Gastrocnemius medialis (tissue), 4 donors: ENCODE measurements at regions not wholly inside any gene's neighbourhood (a gene's known extent, or its start where the extent isn't known, plus 50 kb on each side); places are given as distances from the start of the nearest gene placed in this dataset.
"Not testable (repeated sequence)": the region's sequence is repeated elsewhere in the genome, so short reads cannot be mapped to it uniquely, and the experiment has no call there.

ENCODE experiments used
- POLR2A ChIP-seq, 2 donors: fragments of 450-650 bp; IDR thresholded peaks; one replicate each; pipeline ENCODE4 v1.6.1; 2017; ENCODE audit warnings: antibody characterized with exemption in 2 of 2, mild to moderate bottlenecking in 2 of 2, moderate library complexity in 2 of 2
- TF ChIP-seq, protein P1 (sequence below), 5 experiments: fragments of 450-650 bp in 3 of 5; fragments of 200-600 bp in 2 of 5; sonication (generic) in 2 of 5; IDR thresholded peaks in 4 of 5; conservative IDR thresholded peaks in 1 of 5; 1 replicate in 4 of 5; 2 replicates in 1 of 5; pipeline ENCODE4 v1.5.1; 2016 to 2019; ENCODE audit warnings: antibody characterized with exemption in 5 of 5, mild to moderate bottlenecking in 3 of 5, moderate library complexity in 3 of 5

DNA sequence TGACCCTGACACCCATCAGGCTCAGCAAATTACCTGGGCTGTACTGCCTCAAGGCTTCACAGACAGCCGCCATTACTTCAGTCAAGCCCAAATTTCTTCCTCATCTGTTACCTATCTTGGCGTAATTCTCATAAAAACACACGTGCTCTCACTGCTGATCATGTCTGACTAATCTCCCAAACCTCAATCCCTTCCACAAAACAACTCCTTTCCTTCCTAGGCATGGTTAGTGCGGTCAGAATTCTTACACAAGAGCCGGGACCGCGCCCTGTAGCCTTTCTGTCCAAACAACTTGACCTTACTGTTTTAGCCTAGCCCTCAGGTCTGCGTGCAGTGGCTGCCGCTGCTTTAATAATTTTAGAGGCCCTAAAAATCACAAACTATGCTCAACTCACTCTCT, 828.2 kb downstream of the LTN1 start:
- TF ChIP-seq POLR2A (IDR thresholded peaks at IDR 0.05), result not testable (repeated sequence)
- TF ChIP-seq, protein P1, sequence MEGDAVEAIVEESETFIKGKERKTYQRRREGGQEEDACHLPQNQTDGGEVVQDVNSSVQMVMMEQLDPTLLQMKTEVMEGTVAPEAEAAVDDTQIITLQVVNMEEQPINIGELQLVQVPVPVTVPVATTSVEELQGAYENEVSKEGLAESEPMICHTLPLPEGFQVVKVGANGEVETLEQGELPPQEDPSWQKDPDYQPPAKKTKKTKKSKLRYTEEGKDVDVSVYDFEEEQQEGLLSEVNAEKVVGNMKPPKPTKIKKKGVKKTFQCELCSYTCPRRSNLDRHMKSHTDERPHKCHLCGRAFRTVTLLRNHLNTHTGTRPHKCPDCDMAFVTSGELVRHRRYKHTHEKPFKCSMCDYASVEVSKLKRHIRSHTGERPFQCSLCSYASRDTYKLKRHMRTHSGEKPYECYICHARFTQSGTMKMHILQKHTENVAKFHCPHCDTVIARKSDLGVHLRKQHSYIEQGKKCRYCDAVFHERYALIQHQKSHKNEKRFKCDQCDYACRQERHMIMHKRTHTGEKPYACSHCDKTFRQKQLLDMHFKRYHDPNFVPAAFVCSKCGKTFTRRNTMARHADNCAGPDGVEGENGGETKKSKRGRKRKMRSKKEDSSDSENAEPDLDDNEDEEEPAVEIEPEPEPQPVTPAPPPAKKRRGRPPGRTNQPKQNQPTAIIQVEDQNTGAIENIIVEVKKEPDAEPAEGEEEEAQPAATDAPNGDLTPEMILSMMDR (IDR thresholded peaks at IDR 0.05 in 4 of 5, conservative IDR thresholded peaks at IDR 0.05 in 1 of 5), result not testable (repeated sequence)
